ENCODE measurements at regions not wholly inside any gene's neighbourhood (a gene's known extent, or its start where the extent isn't known, plus 50 kb on each side); places are given as distances from the start of the nearest gene placed in this dataset.

GRCh38 chr20:23282111-23282510, 68.5 kb upstream of the NXT1 start:
- TF ChIP-seq CTCF (conservative IDR thresholded peaks at IDR 0.05; ENCODE audit: low read depth, low read length) (no peak), RFX5 (IDR thresholded peaks at IDR 0.05; ENCODE audit: low read depth, low read length) (no peak), CEBPB (IDR thresholded peaks at IDR 0.05; ENCODE audit: low read depth, low read length) (no peak), SMC3 (IDR thresholded peaks at IDR 0.05; ENCODE audit: low read depth, low read length) (no peak), FOS (IDR thresholded peaks at IDR 0.05; ENCODE audit: low read depth, low read length) (no peak), ELK1 (IDR thresholded peaks at IDR 0.05; ENCODE audit: borderline replicate concordance, low read depth, low read length) (no peak), MXI1 (IDR thresholded peaks at IDR 0.05; ENCODE audit: borderline replicate concordance, low read depth, low read length) (no peak), POLR2A (IDR thresholded peaks at IDR 0.05; ENCODE audit: low read depth, low read length) (no peak), RAD21 (IDR thresholded peaks at IDR 0.05; ENCODE audit: low read length) (no peak)
